ENCODE measurements at regions not wholly inside any gene's neighbourhood (a gene's known extent, or its start where the extent isn't known, plus 50 kb on each side); places are given as distances from the start of the nearest gene placed in this dataset.

GRCh38 chr6:2467929-2468600 lies 222.7 kb upstream of the GMDS start:
- no peaks in the 10 kb centered on the region for H3K79me2 ChIP-seq (ENCODE audit: insufficient read depth, low read length)
- H2AFZ ChIP-seq (ENCODE audit: low read depth, low read length, severe bottlenecking), result no peak overlapping the region
- no peaks in the 10 kb centered on the region for H4K20me1 ChIP-seq (ENCODE audit: low read depth, low read length)
- H3K27me3 ChIP-seq (ENCODE audit: low read length), result 0 out of 2 replicates have a peak, but pooled peaks cover 4% of the 10 kb centered on the region
- no peaks in the 10 kb centered on the region for H3K36me3 ChIP-seq (ENCODE audit: low read length)
- no peak overlapping the region for H3K27ac ChIP-seq (ENCODE audit: low read depth, low read length)
- TF ChIP-seq CTCF (IDR thresholded peaks at IDR 0.05; ENCODE audit: insufficient read depth, low read length, poor library complexity, severe bottlenecking) (no peak), EZH2phosphoT487 (conservative IDR thresholded peaks at IDR 0.05; ENCODE audit: low read length) (no peak)
- no peak overlapping the region for H3K9ac ChIP-seq (ENCODE audit: low read length)
- no peak overlapping the region for H3K4me2 ChIP-seq (ENCODE audit: low read depth, low read length, poor library complexity, severe bottlenecking)
- H3F3A ChIP-seq (ENCODE audit: insufficient read depth), result no peaks in the 10 kb centered on the region
- no peaks in the 10 kb centered on the region for H3K9me2 ChIP-seq (replicated peaks; ENCODE audit: insufficient read depth, low read length)
- H3K4me3 ChIP-seq (ENCODE audit: insufficient read depth, low read length, poor library complexity, severe bottlenecking), result no peak overlapping the region
- no peaks in the 10 kb centered on the region for H3K9me3 ChIP-seq (ENCODE audit: insufficient read depth, low read length)

- TF ChIP-seq CTCF (IDR thresholded peaks at IDR 0.05; ENCODE audit: insufficient read depth, low read length, poor library complexity, severe bottlenecking) (no peak), EZH2phosphoT487 (conservative IDR thresholded peaks at IDR 0.05; ENCODE audit: low read length) (no peak)
Observed at GRCh38 chr6:2465336-2465735, 219.9 kb upstream of the GMDS start.

GRCh38 chr6:2464641-2465040 lies 219.2 kb upstream of the GMDS start:
- H3K27ac ChIP-seq (ENCODE audit: low read depth, low read length), result no peak overlapping the region
- 0 out of 2 replicates have a peak, but pooled peaks cover 4% of the 10 kb centered on the region for H3K27me3 ChIP-seq (ENCODE audit: low read length)

More at GRCh38 chr6:2465336-2465735, 219.9 kb upstream of the GMDS start:
- no peak overlapping the region for H3K4me2 ChIP-seq (ENCODE audit: low read depth, low read length, poor library complexity, severe bottlenecking)
- H3F3A ChIP-seq (ENCODE audit: insufficient read depth), result no peaks in the 10 kb centered on the region
- H3K36me3 ChIP-seq (ENCODE audit: low read length), result no peaks in the 10 kb centered on the region
- no peaks in the 10 kb centered on the region for H3K79me2 ChIP-seq (ENCODE audit: insufficient read depth, low read length)
- no peak overlapping the region for H3K4me3 ChIP-seq (ENCODE audit: insufficient read depth, low read length, poor library complexity, severe bottlenecking)
- H3K9ac ChIP-seq (ENCODE audit: low read length), result no peak overlapping the region
- no peaks in the 10 kb centered on the region for H3K9me3 ChIP-seq (ENCODE audit: insufficient read depth, low read length)
- no peak overlapping the region for H2AFZ ChIP-seq (ENCODE audit: low read depth, low read length, severe bottlenecking)
- 0 out of 2 replicates have a peak, but pooled peaks cover 4% of the 10 kb centered on the region for H3K27me3 ChIP-seq (ENCODE audit: low read length)
- H3K9me2 ChIP-seq (replicated peaks; ENCODE audit: insufficient read depth, low read length), result no peaks in the 10 kb centered on the region
- no peaks in the 10 kb centered on the region for H4K20me1 ChIP-seq (ENCODE audit: low read depth, low read length)
- no peak overlapping the region for H3K27ac ChIP-seq (ENCODE audit: low read depth, low read length)

More at GRCh38 chr6:2464641-2465040, 219.2 kb upstream of the GMDS start:
- Histone ChIP-seq H3K4me3 (ENCODE audit: insufficient read depth, low read length, poor library complexity, severe bottlenecking) (no peak overlapping the region), H3K9me3 (ENCODE audit: insufficient read depth, low read length) (no peaks in the 10 kb centered on the region), H4K20me1 (ENCODE audit: low read depth, low read length) (no peaks in the 10 kb centered on the region), H3K9ac (ENCODE audit: low read length) (no peak overlapping the region), H3K36me3 (ENCODE audit: low read length) (no peaks in the 10 kb centered on the region), H2AFZ (ENCODE audit: low read depth, low read length, severe bottlenecking) (no peak overlapping the region), H3K9me2 (replicated peaks; ENCODE audit: insufficient read depth, low read length) (no peaks in the 10 kb centered on the region), H3K4me2 (ENCODE audit: low read depth, low read length, poor library complexity, severe bottlenecking) (no peak overlapping the region), H3F3A (ENCODE audit: insufficient read depth) (no peaks in the 10 kb centered on the region), H3K79me2 (ENCODE audit: insufficient read depth, low read length) (no peaks in the 10 kb centered on the region)
- TF ChIP-seq EZH2phosphoT487 (conservative IDR thresholded peaks at IDR 0.05; ENCODE audit: low read length) (no peak), CTCF (IDR thresholded peaks at IDR 0.05; ENCODE audit: insufficient read depth, low read length, poor library complexity, severe bottlenecking) (no peak)

Measured in SU-DHL-6 (cell line).